Retinal pigment epithelial cell (primary cell): ENCODE measurements at regions not wholly inside any gene's neighbourhood (a gene's known extent, or its start where the extent isn't known, plus 50 kb on each side); places are given as distances from the start of the nearest gene placed in this dataset.

Experiments used
- DNase-seq: peaks from one replicate; pipeline ENCODE4 v3.0.0-alpha.2; 2010; ENCODE audit warnings: low read depth
- H3K4me3 ChIP-seq: 2 replicates; pipeline ENCODE4 v1.5.1; 2011; ENCODE audit warnings: mild to moderate bottlenecking, low read length, control low read depth, moderate library complexity
- CTCF ChIP-seq: conservative IDR thresholded peaks from 2 replicates; pipeline ENCODE4 v1.5.1; 2011; ENCODE audit warnings: low read depth, low read length, control low read depth, inconsistent platforms

- no peak for TF ChIP-seq CTCF
- DNase-seq: no peak
- no peak overlapping the region for H3K4me3 ChIP-seq
These were observed 69.9 kb upstream of the L3MBTL4 start for GRCh38 chr18:6484659-6485058.

- no peak overlapping the region for H3K4me3 ChIP-seq
- no peak for DNase-seq
- no peak for TF ChIP-seq CTCF
These were observed 71.6 kb upstream of the L3MBTL4 start for GRCh38 chr18:6486313-6486712.

GRCh38 chr18:6486764-6487426, 72.2 kb upstream of the L3MBTL4 start:
- TF ChIP-seq CTCF: no peak
- no peak overlapping the region for H3K4me3 ChIP-seq
- no peak for DNase-seq

- DNase-seq: no peak
- H3K4me3 ChIP-seq: no peak overlapping the region
- no peak for TF ChIP-seq CTCF
These were observed 73.3 kb upstream of the L3MBTL4 start for GRCh38 chr18:6487968-6488367.

- H3K4me3 ChIP-seq: no peak overlapping the region
- TF ChIP-seq CTCF: no peak
- DNase-seq: no peak
These were observed 74.2 kb upstream of the L3MBTL4 start for GRCh38 chr18:6488956-6489355.

- TF ChIP-seq CTCF: no peak
- DNase-seq: no peak
- no peak overlapping the region for H3K4me3 ChIP-seq
These were observed 75.3 kb upstream of the L3MBTL4 start for GRCh38 chr18:6489977-6490376.

GRCh38 chr18:6493194-6493593, 78.5 kb upstream of the L3MBTL4 start:
- no peak overlapping the region for H3K4me3 ChIP-seq
- DNase-seq: no peak
- no peak for TF ChIP-seq CTCF
